DMS 273 (cell line): ENCODE measurements at regions not wholly inside any gene's neighbourhood (a gene's known extent, or its start where the extent isn't known, plus 50 kb on each side); places are given as distances from the start of the nearest gene placed in this dataset.
"Not testable (repeated sequence)": the region's sequence is repeated elsewhere in the genome, so short reads cannot be mapped to it uniquely, and the experiment has no call there.

Source experiments
- DNase-seq: peaks from one replicate; lab custom pipeline; 2025; ENCODE audit not compliant: unreplicated experiment; lab: John Stamatoyannopoulos, UW

GRCh38 chr3:72269475-72269874 lies 484.5 kb upstream of the PROK2 start:
- no peak for DNase-seq

GRCh38 chr3:72266921-72267524 lies 482.1 kb upstream of the PROK2 start:
- DNase-seq, result not testable (repeated sequence)

- no peak for DNase-seq
Observed at GRCh38 chr3:72266016-72266370, 481.0 kb upstream of the PROK2 start.

- DNase-seq, result peak; percentile 31
Observed at GRCh38 chr3:72265256-72266015, 480.5 kb upstream of the PROK2 start.

- no peak for DNase-seq
Observed at GRCh38 chr3:72263223-72263990, 478.5 kb upstream of the PROK2 start.

- DNase-seq, result no peak
Observed at GRCh38 chr3:72262736-72263135, 477.8 kb upstream of the PROK2 start.

GRCh38 chr3:72261566-72262564 lies 476.9 kb upstream of the PROK2 start:
- DNase-seq, result peak; percentile 18

- no peak for DNase-seq
Observed at GRCh38 chr3:72260588-72260910, 475.6 kb upstream of the PROK2 start.

GRCh38 chr3:72259755-72260587 lies 475.0 kb upstream of the PROK2 start:
- no peak for DNase-seq

- DNase-seq, result peak; percentile 80
Observed at GRCh38 chr3:72258361-72259141, 473.6 kb upstream of the PROK2 start.

GRCh38 chr3:72257738-72258137 lies 472.8 kb upstream of the PROK2 start:
- DNase-seq, result no peak

- no peak for DNase-seq
Observed at GRCh38 chr3:72257203-72257602, 472.3 kb upstream of the PROK2 start.

GRCh38 chr3:72256716-72257115 lies 471.8 kb upstream of the PROK2 start:
- peak; percentile 51 for DNase-seq

- peak; percentile 96 for DNase-seq
Observed at GRCh38 chr3:72255791-72256559, 471.0 kb upstream of the PROK2 start.

GRCh38 chr3:72255191-72255590 lies 470.2 kb upstream of the PROK2 start:
- peak; percentile 68 for DNase-seq

GRCh38 chr3:72254483-72254882 lies 469.5 kb upstream of the PROK2 start:
- no peak for DNase-seq

GRCh38 chr3:72250725-72251124 lies 465.8 kb upstream of the PROK2 start:
- DNase-seq, result no peak

GRCh38 chr3:72248869-72249268 lies 463.9 kb upstream of the PROK2 start:
- DNase-seq, result no peak

- DNase-seq, result no peak
Observed at GRCh38 chr3:72248389-72248761, 463.4 kb upstream of the PROK2 start.
